ENCODE measurements at regions not wholly inside any gene's neighbourhood (a gene's known extent, or its start where the extent isn't known, plus 50 kb on each side); places are given as distances from the start of the nearest gene placed in this dataset.
"Not testable (repeated sequence)": the region's sequence is repeated elsewhere in the genome, so short reads cannot be mapped to it uniquely, and the experiment has no call there.

GRCh38 chr10:42232955-42233354, 405.4 kb downstream of the ZNF33B start:
- TF ChIP-seq CTCF (IDR thresholded peaks at IDR 0.05; ENCODE audit: insufficient read depth, low read length); REST (IDR thresholded peaks at IDR 0.05; ENCODE audit: insufficient replicate concordance, low read depth); SPI1 (IDR thresholded peaks at IDR 0.05; ENCODE audit: borderline replicate concordance, low read depth); POLR2AphosphoS5 (IDR thresholded peaks at IDR 0.05; ENCODE audit: low read depth): not testable (repeated sequence)
